OCI-LY3 (cell line): ENCODE measurements at regions not wholly inside any gene's neighbourhood (a gene's known extent, or its start where the extent isn't known, plus 50 kb on each side); places are given as distances from the start of the nearest gene placed in this dataset.

Source experiments
- H2AFZ ChIP-seq: fragments of 200-600, 300-600 bp; shearing (Covaris generic); 2 replicates; pipeline ENCODE4 v1.6.0; 2014; ENCODE audit warnings: antibody characterized with exemption, low read depth, low read length
- H3K27ac ChIP-seq: fragments of 200-600, 300-600 bp; sonication (generic); 2 replicates; pipeline ENCODE4 v1.5.1; 2014; ENCODE audit warnings: mild to moderate bottlenecking, low read length, moderate library complexity, mixed read lengths
- H3K27me3 ChIP-seq: fragments of 200-600, 300-600 bp; sonication (generic); 2 replicates; pipeline ENCODE4 v1.6.1; 2014; ENCODE audit warnings: low read depth, low read length, mixed read lengths
- H3K36me3 ChIP-seq: fragments of 200-600, 300-600 bp; sonication (generic); replicated peaks from 2 replicates; pipeline ENCODE3; 2014; ENCODE audit warnings: low read depth, low read length, mixed read lengths
- H3K4me1 ChIP-seq: fragments of 300-600, 200-600 bp; sonication (generic); 2 replicates; pipeline ENCODE4 v1.6.1; 2014; ENCODE audit warnings: low read length, mixed read lengths
- H3K4me2 ChIP-seq: fragments of 200-600, 300-600 bp; sonication (generic); 2 replicates; pipeline ENCODE4 v1.6.1; 2014; ENCODE audit warnings: low read length, mixed read lengths
- H3K4me3 ChIP-seq: fragments of 300-600, 200-600 bp; sonication (generic); 2 replicates; pipeline ENCODE4 v1.5.1; 2014; ENCODE audit warnings: antibody characterized with exemption, mild to moderate bottlenecking, low read length, moderate library complexity
- H3K79me2 ChIP-seq: fragments of 300-600, 200-600 bp; shearing (Covaris generic); 2 replicates; pipeline ENCODE4 v1.6.1; 2014; ENCODE audit warnings: mild to moderate bottlenecking, low read length, mixed read lengths
- H3K9ac ChIP-seq: fragments of 300-600, 200-600 bp; shearing (Covaris generic); 2 replicates; pipeline ENCODE4 v1.6.0; 2014; ENCODE audit warnings: mild to moderate bottlenecking, low read length, moderate library complexity
- H3K9me3 ChIP-seq: fragments of 200-600, 300-600 bp; shearing (Covaris generic); 2 replicates; pipeline ENCODE4 v1.6.1; 2014; ENCODE audit warnings: low read length, mixed read lengths; ENCODE audit not compliant: insufficient read depth
- H4K20me1 ChIP-seq: fragments of 200-600, 300-600 bp; sonication (generic); 2 replicates; pipeline ENCODE4 v1.6.1; 2016; ENCODE audit warnings: low read length, mixed read lengths; ENCODE audit not compliant: insufficient read depth
- EZH2phosphoT487 ChIP-seq: fragments of 200-600 bp; shearing (Covaris generic); IDR thresholded peaks from 2 replicates; pipeline ENCODE4 v1.6.1; 2018; ENCODE audit warnings: antibody characterized with exemption, mixed run types, low read depth
- TF ChIP-seq, protein P1 (sequence below): fragments of 200-600, 300-600 bp; sonication (generic); IDR thresholded peaks from 2 replicates; pipeline ENCODE4 v1.5.1; 2014; ENCODE audit warnings: antibody characterized with exemption, low read length, low read depth

DNA sequence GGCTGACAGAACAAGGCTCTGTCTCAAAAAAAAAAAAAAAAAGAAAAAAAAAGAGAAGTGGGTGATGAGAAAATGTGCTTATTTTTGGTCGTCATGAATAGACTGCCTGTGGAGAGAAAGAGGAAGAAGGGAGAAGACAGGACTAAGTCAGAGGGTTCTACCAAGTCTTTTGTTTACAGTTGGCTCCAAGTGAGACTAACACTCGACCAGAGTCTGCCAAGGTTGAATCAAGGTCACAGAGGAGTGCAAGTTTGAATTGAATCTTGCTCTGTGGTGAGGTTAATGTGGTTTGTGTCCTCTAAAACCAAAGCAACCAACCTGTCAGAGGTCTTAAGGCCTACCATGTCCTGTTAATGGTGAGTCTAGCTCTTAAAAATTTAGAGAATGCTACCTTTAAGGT, 334.1 kb upstream of the GRM7 start:
- no peak overlapping the region for H3K4me3 ChIP-seq
- no peak overlapping the region for H3K9ac ChIP-seq
- peaks cover 4% of the 10 kb centered on the region; the same call in 1 of the 2 replicates for H3K4me1 ChIP-seq
- no peak overlapping the region for H3K27ac ChIP-seq
- peaks cover 3% of the 10 kb centered on the region for H3K36me3 ChIP-seq
- no peaks in the 10 kb centered on the region for H3K9me3 ChIP-seq
- no peak overlapping the region for H2AFZ ChIP-seq
- H3K79me2 ChIP-seq = no peaks in the 10 kb centered on the region
- no peak for TF ChIP-seq EZH2phosphoT487
- TF ChIP-seq, protein P1, sequence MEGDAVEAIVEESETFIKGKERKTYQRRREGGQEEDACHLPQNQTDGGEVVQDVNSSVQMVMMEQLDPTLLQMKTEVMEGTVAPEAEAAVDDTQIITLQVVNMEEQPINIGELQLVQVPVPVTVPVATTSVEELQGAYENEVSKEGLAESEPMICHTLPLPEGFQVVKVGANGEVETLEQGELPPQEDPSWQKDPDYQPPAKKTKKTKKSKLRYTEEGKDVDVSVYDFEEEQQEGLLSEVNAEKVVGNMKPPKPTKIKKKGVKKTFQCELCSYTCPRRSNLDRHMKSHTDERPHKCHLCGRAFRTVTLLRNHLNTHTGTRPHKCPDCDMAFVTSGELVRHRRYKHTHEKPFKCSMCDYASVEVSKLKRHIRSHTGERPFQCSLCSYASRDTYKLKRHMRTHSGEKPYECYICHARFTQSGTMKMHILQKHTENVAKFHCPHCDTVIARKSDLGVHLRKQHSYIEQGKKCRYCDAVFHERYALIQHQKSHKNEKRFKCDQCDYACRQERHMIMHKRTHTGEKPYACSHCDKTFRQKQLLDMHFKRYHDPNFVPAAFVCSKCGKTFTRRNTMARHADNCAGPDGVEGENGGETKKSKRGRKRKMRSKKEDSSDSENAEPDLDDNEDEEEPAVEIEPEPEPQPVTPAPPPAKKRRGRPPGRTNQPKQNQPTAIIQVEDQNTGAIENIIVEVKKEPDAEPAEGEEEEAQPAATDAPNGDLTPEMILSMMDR = no peak
- H3K4me2 ChIP-seq = no peak overlapping the region
- H3K27me3 ChIP-seq = no peaks in the 10 kb centered on the region
- H4K20me1 ChIP-seq = no peaks in the 10 kb centered on the region

DNA sequence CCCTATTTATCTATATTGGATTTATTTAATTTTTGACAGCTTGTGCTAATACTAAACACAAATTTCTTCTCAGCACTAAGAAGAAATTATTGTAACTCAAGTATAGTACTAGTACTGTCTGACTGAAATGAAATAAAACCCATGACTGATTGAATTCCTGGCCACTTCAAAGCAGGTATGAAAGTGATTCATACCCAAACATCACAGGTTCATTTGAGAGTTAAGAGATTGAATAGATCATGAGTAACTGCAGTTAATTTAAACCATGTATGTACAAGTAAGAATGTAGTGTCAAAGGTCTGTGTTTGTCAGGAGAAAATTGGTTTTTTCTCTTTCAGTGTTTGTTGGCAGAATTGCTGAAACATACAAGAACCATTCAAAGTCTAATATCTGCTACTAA, 332.0 kb upstream of the GRM7 start:
- no peaks in the 10 kb centered on the region for H3K79me2 ChIP-seq
- peaks cover 4% of the 10 kb centered on the region; the same call in 1 of the 2 replicates for H3K4me1 ChIP-seq
- H3K9me3 ChIP-seq = no peaks in the 10 kb centered on the region
- H3K9ac ChIP-seq = no peak overlapping the region
- no peak overlapping the region for H3K27ac ChIP-seq
- peaks cover 3% of the 10 kb centered on the region for H3K36me3 ChIP-seq
- no peak overlapping the region for H3K4me2 ChIP-seq
- no peak overlapping the region for H3K4me3 ChIP-seq
- no peak for TF ChIP-seq EZH2phosphoT487
- TF ChIP-seq, protein P1 = no peak
- no peaks in the 10 kb centered on the region for H4K20me1 ChIP-seq
- H3K27me3 ChIP-seq = no peaks in the 10 kb centered on the region
- no peak overlapping the region for H2AFZ ChIP-seq

DNA sequence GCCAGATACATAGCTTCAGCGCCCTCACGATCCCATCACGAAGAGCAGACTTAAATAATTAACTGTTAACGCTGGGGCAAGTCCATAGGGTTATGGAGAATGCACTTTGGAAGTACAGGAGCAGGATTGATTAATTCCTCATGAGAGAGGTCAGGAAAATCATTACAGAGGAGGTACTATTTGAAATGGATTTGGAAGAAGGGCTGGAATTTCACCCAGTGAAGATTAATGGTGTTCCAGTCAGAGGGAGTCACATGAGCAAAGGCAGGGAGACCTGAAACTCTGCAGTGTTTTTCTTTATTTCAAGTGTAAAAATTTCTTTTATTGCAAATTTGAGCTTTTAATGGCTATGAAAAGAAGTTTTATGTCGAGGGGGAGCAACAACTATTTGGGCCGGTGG, 329.8 kb upstream of the GRM7 start:
- H4K20me1 ChIP-seq = no peaks in the 10 kb centered on the region
- peaks cover 3% of the 10 kb centered on the region for H3K36me3 ChIP-seq
- H2AFZ ChIP-seq = no peak overlapping the region
- no peak overlapping the region for H3K27ac ChIP-seq
- peaks cover 4% of the 10 kb centered on the region; the same call in 1 of the 2 replicates for H3K4me1 ChIP-seq
- H3K79me2 ChIP-seq = no peaks in the 10 kb centered on the region
- no peak overlapping the region for H3K4me2 ChIP-seq
- no peak for TF ChIP-seq EZH2phosphoT487
- TF ChIP-seq, protein P1 = no peak
- H3K27me3 ChIP-seq = no peaks in the 10 kb centered on the region
- H3K4me3 ChIP-seq = no peak overlapping the region
- H3K9me3 ChIP-seq = no peaks in the 10 kb centered on the region
- H3K9ac ChIP-seq = no peak overlapping the region

DNA sequence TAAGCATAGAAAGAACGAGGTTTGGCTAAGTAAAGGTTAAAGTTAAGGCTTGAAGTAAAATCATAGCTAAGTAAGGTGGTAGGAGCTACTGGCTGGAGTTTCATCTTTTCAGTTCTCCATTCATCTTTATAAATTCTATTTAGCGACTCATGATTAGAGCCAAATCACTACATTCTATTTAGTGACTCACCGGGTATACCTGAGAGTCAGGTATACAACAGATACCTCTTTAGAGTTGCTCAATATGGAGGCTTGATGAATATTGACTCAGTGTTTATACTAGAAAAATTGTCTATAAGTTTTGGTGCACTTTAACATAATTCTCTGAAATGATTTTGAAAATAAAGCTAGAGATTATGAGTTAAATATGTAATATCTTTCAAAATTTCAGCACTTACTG, 328.8 kb upstream of the GRM7 start:
- Histone ChIP-seq H3K27ac (no peak overlapping the region), H3K9me3 (no peaks in the 10 kb centered on the region), H3K79me2 (no peaks in the 10 kb centered on the region), H4K20me1 (no peaks in the 10 kb centered on the region), H3K4me3 (no peak overlapping the region), H3K4me2 (no peak overlapping the region), H3K9ac (no peak overlapping the region), H3K36me3 (peaks cover 3% of the 10 kb centered on the region), H3K4me1 (no peaks in the 10 kb centered on the region), H2AFZ (no peak overlapping the region), H3K27me3 (no peaks in the 10 kb centered on the region)
- TF ChIP-seq EZH2phosphoT487 = no peak
- TF ChIP-seq, protein P1 = no peak
